CD4-positive, alpha-beta T cell (primary cell): ENCODE measurements at regions not wholly inside any gene's neighbourhood (a gene's known extent, or its start where the extent isn't known, plus 50 kb on each side); places are given as distances from the start of the nearest gene placed in this dataset.

Experiments used
- ATAC-seq: fragments of 200-7000 bp; cut with Tn5 transposase; one replicate; pipeline ENCODE4 v1.10.0; 2022; ENCODE audit warnings: mild to moderate bottlenecking; ENCODE audit not compliant: poor library complexity
- CTCF ChIA-PET: fragments of 350-600 bp; sonication (Branson Sonifier 250); formaldehyde crosslinking; loops from one replicate; lab custom pipeline; 2021; ENCODE audit warnings: antibody characterized with exemption, inconsistent platforms; lab: Charles Lee
- POLR2A ChIA-PET: fragments of 350-600 bp; sonication (Branson Sonifier 250); formaldehyde crosslinking; loops from one replicate; lab custom pipeline; 2021; ENCODE audit warnings: antibody characterized with exemption, inconsistent platforms; lab: Charles Lee
- DNase-seq, 14 experiments: peaks; one replicate each; pipeline ENCODE4 v3.0.0-alpha.2; 2013 to 2020; ENCODE audit warnings: mixed read lengths in 2 of 14
- H3K27ac ChIP-seq, 2 donors: one replicate each; pipeline versions ENCODE4 v1.5.1 to v1.7.0; 2013; ENCODE audit warnings: low read length in 2 of 2, low read depth in 1 of 2, mild to moderate bottlenecking in 1 of 2
- H3K27me3 ChIP-seq, 2 experiments: 1 replicate in 1 of 2; 2 replicates in 1 of 2; pipeline versions ENCODE4 v1.6.1 to v1.7.0; 2013; ENCODE audit warnings: low read length in 2 of 2, control low read depth in 1 of 2, mild to moderate bottlenecking in 1 of 2, moderate library complexity in 1 of 2; ENCODE audit not compliant: insufficient read depth in 2 of 2, control insufficient read depth in 1 of 2
- H3K36me3 ChIP-seq: one replicate; pipeline ENCODE4 v1.6.1; 2013; ENCODE audit warnings: low read length, control low read depth; ENCODE audit not compliant: insufficient read depth
- H3K4me1 ChIP-seq: one replicate; pipeline ENCODE4 v1.6.1; 2013; ENCODE audit warnings: low read length, control low read depth; ENCODE audit not compliant: insufficient read depth
- H3K4me3 ChIP-seq: one replicate; pipeline ENCODE4 v1.5.1; 2013; ENCODE audit warnings: mild to moderate bottlenecking, low read length, moderate library complexity
- H3K9me3 ChIP-seq, 2 experiments: 1 replicate in 1 of 2; 2 replicates in 1 of 2; pipeline versions ENCODE4 v1.6.1 to v1.7.0; 2013; ENCODE audit warnings: low read length in 2 of 2, mild to moderate bottlenecking in 2 of 2, control low read depth in 1 of 2, moderate library complexity in 1 of 2; ENCODE audit not compliant: control insufficient read depth in 1 of 2, insufficient read depth in 1 of 2
- H3K27ac Mint-ChIP-seq: one replicate; pipeline ENCODE4 v1.8.0; 2020; ENCODE audit warnings: mixed read lengths
- H3K27me3 Mint-ChIP-seq: one replicate; pipeline ENCODE4 v1.8.0; 2021; ENCODE audit warnings: mixed read lengths
- H3K36me3 Mint-ChIP-seq: one replicate; pipeline ENCODE4 v1.8.0; 2021; ENCODE audit warnings: low read depth, mixed read lengths
- H3K4me1 Mint-ChIP-seq: one replicate; pipeline ENCODE4 v1.8.0; 2021; ENCODE audit warnings: low read depth, mixed read lengths
- H3K4me3 Mint-ChIP-seq: one replicate; pipeline ENCODE4 v1.8.0; 2020; ENCODE audit warnings: mild to moderate bottlenecking, mixed read lengths
- H3K9me3 Mint-ChIP-seq: one replicate; pipeline ENCODE4 v1.8.0; 2020; ENCODE audit warnings: mixed read lengths
- CTCF ChIP-seq: fragments of 200-600 bp; IDR thresholded peaks from one replicate; pipeline ENCODE4 v1.8.0; 2022; ENCODE audit warnings: antibody characterized with exemption, mild to moderate bottlenecking
- intact Hi-C, 2 experiments: fragments of 100-400 bp; cut with DNase I in 1 of 2; cut with micrococcal nuclease in 1 of 2; formaldehyde crosslinking; loops; one replicate each; pipeline versions ENCODE4 v1.15.1 to v1.9.0; 2023 to 2025; cut with DNase I, micrococcal nuclease

DNA sequence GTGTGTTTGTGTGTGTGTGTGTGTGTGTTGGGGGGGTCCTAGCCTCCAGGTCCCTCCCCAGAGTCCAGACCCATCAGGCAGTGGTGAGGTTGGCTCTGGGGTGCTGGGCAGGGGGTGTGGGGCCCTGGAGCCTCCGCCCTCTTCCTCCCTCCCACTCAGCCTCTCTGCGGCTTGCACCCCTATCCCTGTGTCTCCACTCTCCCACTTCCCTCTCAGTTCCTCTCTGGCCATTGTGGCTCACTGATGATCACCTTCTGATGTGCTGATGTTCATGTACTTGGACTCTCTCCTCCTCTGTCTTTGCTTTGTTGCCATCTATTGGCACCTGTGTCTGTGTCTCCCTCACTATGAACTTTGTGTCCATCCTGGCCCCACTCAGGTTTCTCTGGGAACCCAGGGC lies 298.7 kb downstream of the ZEB1 start:
- H3K27ac Mint-ChIP-seq: no peak overlapping the region
- TF ChIP-seq CTCF: no peak
- no peaks in the 10 kb centered on the region for H3K9me3 Mint-ChIP-seq
- CTCF ChIA-PET: no interaction called here
- peaks cover 7% of the 10 kb centered on the region for H3K27me3 Mint-ChIP-seq
- no peak overlapping the region for H3K4me3 Mint-ChIP-seq
- peaks cover 0 to under 1% of the 10 kb centered on the region in 2 experiments for H3K27me3 ChIP-seq
- H3K27ac ChIP-seq: no peak overlapping the region
- H3K4me3 ChIP-seq: no peak overlapping the region
- H3K36me3 ChIP-seq: no peaks in the 10 kb centered on the region
- H3K4me1 Mint-ChIP-seq: no peaks in the 10 kb centered on the region
- H3K36me3 Mint-ChIP-seq: no peaks in the 10 kb centered on the region
- no peaks in the 10 kb centered on the region for H3K4me1 ChIP-seq
- POLR2A ChIA-PET: no interaction called here
- no peak for DNase-seq
- intact Hi-C loops: no loop called here
- H3K9me3 ChIP-seq: peaks cover 0 to 3% of the 10 kb centered on the region in 2 experiments
- ATAC-seq: no peak

GRCh38 chr10:31617133-31617532 lies 298.1 kb downstream of the ZEB1 start:
- ATAC-seq: no peak
- intact Hi-C loops: no loop called here
- ChIA-PET CTCF (interaction anchor here (0.6 kb wide), 1 partner anchor 71 kb away, joined by 3 read pairs; no protein-coding TSS in a partner anchor), POLR2A (no interaction called here)
- Mint-ChIP-seq H3K4me1 (no peaks in the 10 kb centered on the region), H3K36me3 (no peaks in the 10 kb centered on the region), H3K27me3 (peaks cover 7% of the 10 kb centered on the region), H3K27ac (no peak overlapping the region), H3K4me3 (no peak overlapping the region), H3K9me3 (no peaks in the 10 kb centered on the region)
- DNase-seq: no peak
- H3K36me3 ChIP-seq: no peaks in the 10 kb centered on the region
- H3K27me3 ChIP-seq: peaks cover 0 to 2% of the 10 kb centered on the region in 2 experiments
- TF ChIP-seq CTCF: no peak
- H3K4me1 ChIP-seq: no peaks in the 10 kb centered on the region
- no peak overlapping the region for H3K27ac ChIP-seq
- H3K4me3 ChIP-seq: no peak overlapping the region
- H3K9me3 ChIP-seq: no peaks in the 10 kb centered on the region

GRCh38 chr10:31615129-31615528 lies 296.1 kb downstream of the ZEB1 start:
- Mint-ChIP-seq H3K27ac (no peak overlapping the region), H3K9me3 (no peaks in the 10 kb centered on the region), H3K4me3 (no peak overlapping the region), H3K4me1 (no peaks in the 10 kb centered on the region), H3K36me3 (no peaks in the 10 kb centered on the region), H3K27me3 (peaks cover 20% of the 10 kb centered on the region)
- H3K4me3 ChIP-seq: no peak overlapping the region
- H3K36me3 ChIP-seq: no peaks in the 10 kb centered on the region
- DNase-seq (no peak), ATAC-seq (no peak)
- CTCF ChIA-PET: no interaction called here
- no peak overlapping the region for H3K27ac ChIP-seq
- no peak for TF ChIP-seq CTCF
- H3K4me1 ChIP-seq: no peaks in the 10 kb centered on the region
- intact Hi-C loops: no loop called here
- H3K27me3 ChIP-seq: peaks cover 0 to 6% of the 10 kb centered on the region in 2 experiments
- POLR2A ChIA-PET: no interaction called here
- no peaks in the 10 kb centered on the region for H3K9me3 ChIP-seq
